Adrenal gland (tissue), 5 donors: ENCODE measurements at regions not wholly inside any gene's neighbourhood (a gene's known extent, or its start where the extent isn't known, plus 50 kb on each side); places are given as distances from the start of the nearest gene placed in this dataset.

Source experiments
- POLR2A ChIP-seq, 2 donors: fragments of 450-650 bp; IDR thresholded peaks; one replicate each; pipeline ENCODE4 v1.6.1; 2017; ENCODE audit warnings: antibody characterized with exemption in 2 of 2, mild to moderate bottlenecking in 2 of 2, moderate library complexity in 1 of 2
- TF ChIP-seq, protein P1 (sequence below), 6 experiments: fragments of 450-650 bp in 4 of 6; fragments of 200-600 bp in 2 of 6; sonication (generic) in 1 of 6; IDR thresholded peaks; 1 replicate in 5 of 6; 2 replicates in 1 of 6; pipeline versions ENCODE4 v1.5.1 to v1.8.0; 2016 to 2021; ENCODE audit warnings: antibody characterized with exemption in 6 of 6, mild to moderate bottlenecking in 2 of 6, moderate library complexity in 1 of 6
- donor health status: DM: no; HTN: no; CAD: no.

DNA sequence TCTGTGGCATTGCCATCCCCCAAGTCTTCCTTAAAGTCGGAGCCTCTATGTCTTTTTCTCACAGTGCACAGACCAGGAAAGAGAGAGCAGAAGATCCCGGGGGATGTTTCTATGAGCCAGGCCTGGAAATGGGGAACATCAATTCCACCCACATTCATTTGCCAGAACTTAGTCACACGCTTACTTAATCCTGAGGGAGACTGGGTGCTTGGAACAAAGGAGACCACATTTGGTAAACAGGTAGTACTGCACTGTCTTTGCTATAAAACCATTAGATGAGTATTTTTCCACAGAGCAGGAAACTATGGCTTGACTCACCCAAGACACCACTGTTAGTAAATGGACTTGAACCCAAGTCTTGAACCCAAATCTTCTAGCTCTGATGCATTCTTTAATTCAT lies 60.7 kb upstream of the CTTNBP2NL start:
- TF ChIP-seq, protein P1, sequence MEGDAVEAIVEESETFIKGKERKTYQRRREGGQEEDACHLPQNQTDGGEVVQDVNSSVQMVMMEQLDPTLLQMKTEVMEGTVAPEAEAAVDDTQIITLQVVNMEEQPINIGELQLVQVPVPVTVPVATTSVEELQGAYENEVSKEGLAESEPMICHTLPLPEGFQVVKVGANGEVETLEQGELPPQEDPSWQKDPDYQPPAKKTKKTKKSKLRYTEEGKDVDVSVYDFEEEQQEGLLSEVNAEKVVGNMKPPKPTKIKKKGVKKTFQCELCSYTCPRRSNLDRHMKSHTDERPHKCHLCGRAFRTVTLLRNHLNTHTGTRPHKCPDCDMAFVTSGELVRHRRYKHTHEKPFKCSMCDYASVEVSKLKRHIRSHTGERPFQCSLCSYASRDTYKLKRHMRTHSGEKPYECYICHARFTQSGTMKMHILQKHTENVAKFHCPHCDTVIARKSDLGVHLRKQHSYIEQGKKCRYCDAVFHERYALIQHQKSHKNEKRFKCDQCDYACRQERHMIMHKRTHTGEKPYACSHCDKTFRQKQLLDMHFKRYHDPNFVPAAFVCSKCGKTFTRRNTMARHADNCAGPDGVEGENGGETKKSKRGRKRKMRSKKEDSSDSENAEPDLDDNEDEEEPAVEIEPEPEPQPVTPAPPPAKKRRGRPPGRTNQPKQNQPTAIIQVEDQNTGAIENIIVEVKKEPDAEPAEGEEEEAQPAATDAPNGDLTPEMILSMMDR (IDR thresholded peaks at IDR 0.05): no peak
- no peak for TF ChIP-seq POLR2A (IDR thresholded peaks at IDR 0.05)
